ENCODE measurements at regions not wholly inside any gene's neighbourhood (a gene's known extent, or its start where the extent isn't known, plus 50 kb on each side); places are given as distances from the start of the nearest gene placed in this dataset.
A peak's percentile ranks its signal among the peaks of the same experiment; 100 is the strongest.

GRCh38 chr21:27173053-27173452, 206.2 kb upstream of the ADAMTS5 start:
- H3K9ac ChIP-seq (ENCODE audit: low read depth, low read length) = no peak overlapping the region
- H3K36me3 ChIP-seq (ENCODE audit: insufficient read depth, low read length) = no peaks in the 10 kb centered on the region
- H3K4me3 ChIP-seq (ENCODE audit: low read length) = no peak overlapping the region
- no peaks in the 10 kb centered on the region for H3K27me3 ChIP-seq (ENCODE audit: control insufficient read depth, insufficient read depth, low read length)
- H3K4me1 ChIP-seq (ENCODE audit: control insufficient read depth, insufficient read depth, low read length) = peaks cover 17% of the 10 kb centered on the region
- H3K4me2 ChIP-seq (ENCODE audit: low read length) = no peak overlapping the region
- H3K9me3 ChIP-seq (replicated peaks; ENCODE audit: low read length) = no peaks in the 10 kb centered on the region

- peak overlapping the region; percentile 34 for H3K4me2 ChIP-seq (ENCODE audit: low read length)
- H3K4me3 ChIP-seq (ENCODE audit: low read length) = no peak overlapping the region
- H3K27me3 ChIP-seq (ENCODE audit: control insufficient read depth, insufficient read depth, low read length) = no peaks in the 10 kb centered on the region
- H3K36me3 ChIP-seq (ENCODE audit: insufficient read depth, low read length) = no peaks in the 10 kb centered on the region
- H3K9ac ChIP-seq (ENCODE audit: low read depth, low read length) = peak overlapping the region; percentile 48
- no peaks in the 10 kb centered on the region for H3K9me3 ChIP-seq (replicated peaks; ENCODE audit: low read length)
- H3K4me1 ChIP-seq (ENCODE audit: control insufficient read depth, insufficient read depth, low read length) = peaks cover 17% of the 10 kb centered on the region
Measured at GRCh38 chr21:27171707-27172106, 204.8 kb upstream of the ADAMTS5 start.

DNA sequence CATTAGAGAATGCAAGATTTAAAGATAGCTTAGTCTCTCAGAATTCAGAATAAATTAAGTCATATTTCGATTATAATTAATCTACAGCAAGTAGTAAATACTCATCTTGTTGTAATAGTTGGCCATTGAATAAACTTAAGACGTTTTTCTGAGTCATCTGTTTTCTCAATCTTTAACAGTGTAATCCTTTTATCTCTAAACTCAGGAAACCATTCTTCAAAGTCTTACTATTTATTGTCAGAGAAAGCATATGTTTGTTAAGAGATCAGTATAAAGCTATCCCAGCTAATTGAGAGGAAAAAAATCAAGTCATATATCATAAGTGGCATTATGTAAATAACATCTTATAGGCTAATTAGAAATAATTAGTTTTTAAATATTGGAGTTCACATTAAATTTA, 201.2 kb upstream of the ADAMTS5 start:
- H3K4me2 ChIP-seq (ENCODE audit: low read length) = no peak overlapping the region
- H3K9me3 ChIP-seq (replicated peaks; ENCODE audit: low read length) = no peaks in the 10 kb centered on the region
- H3K4me3 ChIP-seq (ENCODE audit: low read length) = no peak overlapping the region
- H3K4me1 ChIP-seq (ENCODE audit: control insufficient read depth, insufficient read depth, low read length) = peaks cover 17% of the 10 kb centered on the region
- H3K9ac ChIP-seq (ENCODE audit: low read depth, low read length) = no peak overlapping the region
- H3K27me3 ChIP-seq (ENCODE audit: control insufficient read depth, insufficient read depth, low read length) = no peaks in the 10 kb centered on the region
- no peaks in the 10 kb centered on the region for H3K36me3 ChIP-seq (ENCODE audit: insufficient read depth, low read length)

- Histone ChIP-seq H3K4me1 (ENCODE audit: control insufficient read depth, insufficient read depth, low read length) (no peaks in the 10 kb centered on the region), H3K4me2 (ENCODE audit: low read length) (no peak overlapping the region), H3K27me3 (ENCODE audit: control insufficient read depth, insufficient read depth, low read length) (no peaks in the 10 kb centered on the region), H3K4me3 (ENCODE audit: low read length) (no peak overlapping the region), H3K9ac (ENCODE audit: low read depth, low read length) (no peak overlapping the region), H3K9me3 (replicated peaks; ENCODE audit: low read length) (no peaks in the 10 kb centered on the region), H3K36me3 (ENCODE audit: insufficient read depth, low read length) (no peaks in the 10 kb centered on the region)
Measured at GRCh38 chr21:27164208-27165177, 197.6 kb upstream of the ADAMTS5 start.

DNA sequence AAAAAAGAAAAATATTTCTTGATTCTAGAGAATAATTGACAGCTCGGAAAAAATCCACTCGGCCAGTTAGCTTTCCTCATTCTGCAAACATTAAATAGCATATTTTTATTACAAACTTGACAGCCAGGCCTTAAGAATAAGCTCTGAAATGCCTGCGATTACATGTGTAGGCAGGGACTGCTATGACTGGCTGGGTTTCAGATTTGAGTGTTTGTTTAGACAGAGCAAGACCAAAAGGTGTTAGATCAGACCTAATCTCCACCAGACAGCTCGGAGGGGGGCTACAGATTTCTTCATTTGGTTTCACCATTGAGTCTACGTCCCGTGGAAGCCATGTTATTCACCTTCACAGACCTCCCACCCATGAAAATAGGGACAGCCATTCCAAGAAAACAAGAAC, 192.1 kb upstream of the ADAMTS5 start:
- Histone ChIP-seq H3K4me1 (ENCODE audit: control insufficient read depth, insufficient read depth, low read length) (no peaks in the 10 kb centered on the region), H3K36me3 (ENCODE audit: insufficient read depth, low read length) (no peaks in the 10 kb centered on the region), H3K9me3 (replicated peaks; ENCODE audit: low read length) (no peaks in the 10 kb centered on the region), H3K9ac (ENCODE audit: low read depth, low read length) (no peak overlapping the region), H3K4me2 (ENCODE audit: low read length) (no peak overlapping the region), H3K27me3 (ENCODE audit: control insufficient read depth, insufficient read depth, low read length) (no peaks in the 10 kb centered on the region), H3K4me3 (ENCODE audit: low read length) (no peak overlapping the region)

DNA sequence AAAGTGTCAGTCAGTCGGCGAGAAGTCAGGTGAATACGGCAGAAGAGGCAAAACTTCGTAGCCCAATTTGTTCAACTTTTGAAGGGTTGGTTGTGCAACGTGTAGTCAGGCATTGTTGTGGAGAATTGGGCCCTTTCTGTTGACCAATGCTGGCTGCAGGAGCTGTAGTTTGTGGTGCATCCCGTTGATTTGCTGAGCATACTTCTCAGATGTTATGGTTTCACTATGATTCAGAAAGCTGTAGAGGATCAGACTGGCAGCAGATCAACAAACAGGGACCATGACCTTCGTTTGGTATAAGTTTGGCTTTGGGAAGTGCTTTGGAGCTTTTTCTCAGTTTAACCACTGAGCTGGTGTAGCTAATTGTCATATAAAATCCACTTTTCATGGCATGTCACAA, 190.2 kb upstream of the ADAMTS5 start:
- no peaks in the 10 kb centered on the region for H3K4me1 ChIP-seq (ENCODE audit: control insufficient read depth, insufficient read depth, low read length)
- no peak overlapping the region for H3K9ac ChIP-seq (ENCODE audit: low read depth, low read length)
- H3K27me3 ChIP-seq (ENCODE audit: control insufficient read depth, insufficient read depth, low read length) = no peaks in the 10 kb centered on the region
- no peak overlapping the region for H3K4me3 ChIP-seq (ENCODE audit: low read length)
- H3K4me2 ChIP-seq (ENCODE audit: low read length) = no peak overlapping the region
- H3K9me3 ChIP-seq (replicated peaks; ENCODE audit: low read length) = no peaks in the 10 kb centered on the region
- no peaks in the 10 kb centered on the region for H3K36me3 ChIP-seq (ENCODE audit: insufficient read depth, low read length)

GRCh38 chr21:27156666-27157065, 189.8 kb upstream of the ADAMTS5 start:
- H3K9me3 ChIP-seq (replicated peaks; ENCODE audit: low read length) = no peaks in the 10 kb centered on the region
- no peak overlapping the region for H3K4me2 ChIP-seq (ENCODE audit: low read length)
- H3K27me3 ChIP-seq (ENCODE audit: control insufficient read depth, insufficient read depth, low read length) = no peaks in the 10 kb centered on the region
- H3K4me3 ChIP-seq (ENCODE audit: low read length) = no peak overlapping the region
- H3K4me1 ChIP-seq (ENCODE audit: control insufficient read depth, insufficient read depth, low read length) = no peaks in the 10 kb centered on the region
- H3K36me3 ChIP-seq (ENCODE audit: insufficient read depth, low read length) = no peaks in the 10 kb centered on the region
- no peak overlapping the region for H3K9ac ChIP-seq (ENCODE audit: low read depth, low read length)

DNA sequence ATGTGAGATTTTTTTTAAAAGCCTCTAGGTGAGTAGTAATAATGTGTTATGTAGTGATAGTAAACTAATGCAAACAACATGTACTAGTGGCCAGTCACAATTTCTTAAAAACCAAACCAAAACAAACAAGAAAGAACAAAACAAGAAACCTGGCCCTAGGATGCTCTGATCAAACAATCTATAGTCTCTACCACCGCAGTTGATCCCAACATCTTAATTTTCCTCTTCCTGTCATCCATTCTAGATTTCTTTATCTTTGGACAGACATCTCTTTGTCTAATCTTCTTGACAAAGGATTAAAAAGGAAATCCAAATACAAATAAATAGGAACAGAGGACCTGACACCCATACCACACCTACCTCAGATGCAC, 188.2 kb upstream of the ADAMTS5 start:
- H3K9me3 ChIP-seq (replicated peaks; ENCODE audit: low read length) = no peaks in the 10 kb centered on the region
- no peaks in the 10 kb centered on the region for H3K27me3 ChIP-seq (ENCODE audit: control insufficient read depth, insufficient read depth, low read length)
- no peaks in the 10 kb centered on the region for H3K4me1 ChIP-seq (ENCODE audit: control insufficient read depth, insufficient read depth, low read length)
- no peak overlapping the region for H3K4me3 ChIP-seq (ENCODE audit: low read length)
- no peaks in the 10 kb centered on the region for H3K36me3 ChIP-seq (ENCODE audit: insufficient read depth, low read length)
- no peak overlapping the region for H3K4me2 ChIP-seq (ENCODE audit: low read length)
- no peak overlapping the region for H3K9ac ChIP-seq (ENCODE audit: low read depth, low read length)

DNA sequence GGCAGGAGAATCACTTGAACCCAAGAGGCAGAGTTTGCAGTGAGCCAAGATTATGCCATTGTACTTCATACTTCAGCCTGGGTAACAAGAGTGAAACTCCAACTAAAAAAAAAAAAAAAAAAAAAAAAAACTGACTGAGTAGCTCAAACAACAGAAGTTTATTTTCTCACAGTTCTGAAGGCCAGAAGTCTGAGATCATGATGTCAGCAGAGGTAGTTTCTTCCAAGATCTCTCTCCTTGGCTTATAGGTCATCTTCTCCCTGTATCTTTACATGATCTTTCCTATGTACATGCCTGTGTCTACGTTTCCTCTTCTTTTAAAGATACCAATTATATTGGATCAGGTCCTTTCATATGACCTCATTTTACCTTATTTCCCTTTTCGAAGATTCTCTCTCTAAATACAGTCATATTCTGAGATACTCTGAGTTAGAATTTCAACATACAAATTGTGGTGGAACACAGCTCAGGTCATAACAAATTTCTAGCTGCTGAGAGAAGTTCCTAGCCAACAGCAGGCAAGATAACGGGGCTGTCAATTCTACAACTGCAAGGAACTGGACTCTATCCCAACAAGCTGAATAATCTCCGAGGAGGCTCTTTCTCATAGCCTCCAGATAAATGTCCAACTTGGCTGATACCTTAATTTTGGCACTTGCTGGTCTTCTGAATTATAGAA, 187.7 kb upstream of the ADAMTS5 start:
- Histone ChIP-seq H3K9me3 (replicated peaks; ENCODE audit: low read length) (no peaks in the 10 kb centered on the region), H3K9ac (ENCODE audit: low read depth, low read length) (no peak overlapping the region)

GRCh38 chr21:27152996-27153395, 186.1 kb upstream of the ADAMTS5 start:
- Histone ChIP-seq H3K9me3 (replicated peaks; ENCODE audit: low read length) (no peaks in the 10 kb centered on the region), H3K9ac (ENCODE audit: low read depth, low read length) (no peak overlapping the region)

More for the DNA sequence above, 187.7 kb upstream of the ADAMTS5 start:
- Histone ChIP-seq H3K4me3 (ENCODE audit: low read length) (no peak overlapping the region), H3K4me2 (ENCODE audit: low read length) (no peak overlapping the region), H3K27me3 (ENCODE audit: control insufficient read depth, insufficient read depth, low read length) (no peaks in the 10 kb centered on the region), H3K4me1 (ENCODE audit: control insufficient read depth, insufficient read depth, low read length) (no peaks in the 10 kb centered on the region), H3K36me3 (ENCODE audit: insufficient read depth, low read length) (no peaks in the 10 kb centered on the region)

GRCh38 chr21:27149034-27149433, 182.1 kb upstream of the ADAMTS5 start:
- H3K36me3 ChIP-seq (ENCODE audit: insufficient read depth, low read length) = no peaks in the 10 kb centered on the region
- H3K4me3 ChIP-seq (ENCODE audit: low read length) = no peak overlapping the region

More at GRCh38 chr21:27152996-27153395, 186.1 kb upstream of the ADAMTS5 start:
- Histone ChIP-seq H3K36me3 (ENCODE audit: insufficient read depth, low read length) (no peaks in the 10 kb centered on the region), H3K27me3 (ENCODE audit: control insufficient read depth, insufficient read depth, low read length) (no peaks in the 10 kb centered on the region), H3K4me2 (ENCODE audit: low read length) (no peak overlapping the region), H3K4me3 (ENCODE audit: low read length) (no peak overlapping the region), H3K4me1 (ENCODE audit: control insufficient read depth, insufficient read depth, low read length) (peaks cover 3% of the 10 kb centered on the region)

More at GRCh38 chr21:27149034-27149433, 182.1 kb upstream of the ADAMTS5 start:
- Histone ChIP-seq H3K27me3 (ENCODE audit: control insufficient read depth, insufficient read depth, low read length) (no peaks in the 10 kb centered on the region), H3K4me2 (ENCODE audit: low read length) (no peak overlapping the region), H3K9me3 (replicated peaks; ENCODE audit: low read length) (no peaks in the 10 kb centered on the region), H3K4me1 (ENCODE audit: control insufficient read depth, insufficient read depth, low read length) (peaks cover 3% of the 10 kb centered on the region), H3K9ac (ENCODE audit: low read depth, low read length) (no peak overlapping the region)

Measured in skeletal muscle satellite cell (primary cell).